SU-DHL-6 (cell line): ENCODE measurements at regions not wholly inside any gene's neighbourhood (a gene's known extent, or its start where the extent isn't known, plus 50 kb on each side); places are given as distances from the start of the nearest gene placed in this dataset.

ENCODE experiments used
- H2AFZ ChIP-seq: fragments of 200-600 bp; sonication (generic); 2 replicates; pipeline ENCODE4 v1.6.1; 2014; ENCODE audit warnings: low read depth, mild to moderate bottlenecking, moderate library complexity, mixed read lengths, antibody characterized with exemption, low read length; ENCODE audit not compliant: severe bottlenecking
- H3F3A ChIP-seq: fragments of 200-600 bp; shearing (Covaris generic); 2 replicates; pipeline ENCODE4 v1.6.0; 2016; ENCODE audit warnings: antibody characterized with exemption, mild to moderate bottlenecking; ENCODE audit not compliant: insufficient read depth
- H3K27ac ChIP-seq: fragments of 200-600 bp; sonication (generic); 2 replicates; pipeline ENCODE4 v1.5.1; 2016; ENCODE audit warnings: low read depth, mild to moderate bottlenecking, low read length, moderate library complexity, mixed read lengths
- H3K27me3 ChIP-seq: fragments of 200-600 bp; sonication (generic), shearing (Covaris generic); 2 replicates; pipeline ENCODE4 v1.6.0; 2014; ENCODE audit warnings: mild to moderate bottlenecking, low read length
- H3K36me3 ChIP-seq: fragments of 200-600 bp; sonication (generic); 2 replicates; pipeline ENCODE4 v1.6.1; 2014; ENCODE audit warnings: mild to moderate bottlenecking, low read length, mixed read lengths
- H3K4me2 ChIP-seq: fragments of 300-600, 200-600 bp; shearing (Covaris generic), sonication (generic); 2 replicates; pipeline ENCODE4 v1.6.0; 2014; ENCODE audit warnings: low read length, low read depth, mild to moderate bottlenecking; ENCODE audit not compliant: poor library complexity, severe bottlenecking
- H3K4me3 ChIP-seq: fragments of 200-600 bp; sonication (generic); 2 replicates; pipeline ENCODE4 v1.5.1; 2014; ENCODE audit warnings: antibody characterized with exemption, low read length, mild to moderate bottlenecking, mixed read lengths; ENCODE audit not compliant: insufficient read depth, poor library complexity, severe bottlenecking
- H3K79me2 ChIP-seq: fragments of 200-600 bp; sonication (generic); 2 replicates; pipeline ENCODE4 v1.6.1; 2014; ENCODE audit warnings: mild to moderate bottlenecking, low read length, moderate library complexity; ENCODE audit not compliant: insufficient read depth
- H3K9ac ChIP-seq: fragments of 200-600 bp; sonication (generic); 2 replicates; pipeline ENCODE4 v1.7.0; 2014; ENCODE audit warnings: mild to moderate bottlenecking, low read length
- H3K9me2 ChIP-seq: fragments of 200-600 bp; sonication (generic); replicated peaks from 2 replicates; pipeline ENCODE4 v1.6.1; 2014; ENCODE audit warnings: low read length; ENCODE audit not compliant: insufficient read depth
- H3K9me3 ChIP-seq: fragments of 200-600 bp; sonication (generic); 2 replicates; pipeline ENCODE4 v1.6.1; 2014; ENCODE audit warnings: low read length, mixed read lengths; ENCODE audit not compliant: insufficient read depth
- H4K20me1 ChIP-seq: fragments of 200-600 bp; sonication (generic); 2 replicates; pipeline ENCODE4 v1.6.1; 2014; ENCODE audit warnings: low read depth, mild to moderate bottlenecking, antibody characterized with exemption, low read length, moderate library complexity, mixed read lengths
- EZH2phosphoT487 ChIP-seq: fragments of 200-600 bp; sonication (generic), shearing (Covaris generic); conservative IDR thresholded peaks from 2 replicates; pipeline ENCODE4 v1.6.1; 2018; ENCODE audit warnings: mild to moderate bottlenecking, antibody characterized with exemption, low read length, moderate library complexity, mixed read lengths
- TF ChIP-seq, protein P1 (sequence below): fragments of 200-600 bp; sonication (generic); IDR thresholded peaks from one replicate; pipeline ENCODE4 v1.5.1; 2017; ENCODE audit warnings: antibody characterized with exemption, mild to moderate bottlenecking, low read length, moderate library complexity; ENCODE audit not compliant: insufficient read depth, poor library complexity, severe bottlenecking

DNA sequence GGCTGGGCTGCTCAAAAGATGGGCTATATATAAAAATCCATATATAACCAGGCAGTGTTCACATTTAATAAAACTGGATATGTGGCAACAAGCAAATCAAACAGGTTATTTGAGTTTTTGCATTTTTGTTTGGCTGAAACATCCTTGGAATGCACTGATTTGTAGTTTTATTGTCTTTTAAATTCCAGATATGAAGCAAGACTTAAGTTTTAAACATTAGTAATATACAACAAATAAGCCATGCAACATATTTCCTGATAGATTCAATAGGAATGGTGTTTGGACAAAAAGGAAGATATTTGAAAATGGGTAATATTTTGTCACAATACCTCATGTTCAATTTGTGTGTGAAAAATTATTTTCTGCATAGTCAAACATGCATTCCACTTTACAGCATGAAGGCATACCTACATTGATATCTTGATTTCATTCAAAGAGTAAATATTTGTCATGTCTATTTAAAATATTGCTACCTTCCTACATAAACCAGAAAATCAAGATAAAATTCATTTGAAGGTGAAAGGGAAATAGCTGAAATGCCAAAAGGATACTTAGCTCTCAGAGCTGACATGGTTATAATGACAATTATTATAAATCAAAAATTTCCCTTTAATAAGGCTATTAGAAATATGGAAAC, 132.3 kb upstream of the NETO1 start:
- Histone ChIP-seq H3K79me2 (no peaks in the 10 kb centered on the region), H3K9ac (no peak overlapping the region), H3K4me3 (no peak overlapping the region), H3K36me3 (no peaks in the 10 kb centered on the region), H3K27me3 (no peaks in the 10 kb centered on the region), H3K4me2 (no peak overlapping the region), H4K20me1 (no peaks in the 10 kb centered on the region), H3K27ac (no peak overlapping the region), H3F3A (no peaks in the 10 kb centered on the region), H2AFZ (no peak overlapping the region), H3K9me2 (no peaks in the 10 kb centered on the region), H3K9me3 (no peaks in the 10 kb centered on the region)
- TF ChIP-seq EZH2phosphoT487 = no peak
- TF ChIP-seq, protein P1, sequence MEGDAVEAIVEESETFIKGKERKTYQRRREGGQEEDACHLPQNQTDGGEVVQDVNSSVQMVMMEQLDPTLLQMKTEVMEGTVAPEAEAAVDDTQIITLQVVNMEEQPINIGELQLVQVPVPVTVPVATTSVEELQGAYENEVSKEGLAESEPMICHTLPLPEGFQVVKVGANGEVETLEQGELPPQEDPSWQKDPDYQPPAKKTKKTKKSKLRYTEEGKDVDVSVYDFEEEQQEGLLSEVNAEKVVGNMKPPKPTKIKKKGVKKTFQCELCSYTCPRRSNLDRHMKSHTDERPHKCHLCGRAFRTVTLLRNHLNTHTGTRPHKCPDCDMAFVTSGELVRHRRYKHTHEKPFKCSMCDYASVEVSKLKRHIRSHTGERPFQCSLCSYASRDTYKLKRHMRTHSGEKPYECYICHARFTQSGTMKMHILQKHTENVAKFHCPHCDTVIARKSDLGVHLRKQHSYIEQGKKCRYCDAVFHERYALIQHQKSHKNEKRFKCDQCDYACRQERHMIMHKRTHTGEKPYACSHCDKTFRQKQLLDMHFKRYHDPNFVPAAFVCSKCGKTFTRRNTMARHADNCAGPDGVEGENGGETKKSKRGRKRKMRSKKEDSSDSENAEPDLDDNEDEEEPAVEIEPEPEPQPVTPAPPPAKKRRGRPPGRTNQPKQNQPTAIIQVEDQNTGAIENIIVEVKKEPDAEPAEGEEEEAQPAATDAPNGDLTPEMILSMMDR = no peak

- H3K36me3 ChIP-seq = no peaks in the 10 kb centered on the region
- H3K27ac ChIP-seq = no peak overlapping the region
- no peak overlapping the region for H3K4me2 ChIP-seq
- TF ChIP-seq, protein P1 = no peak
- no peak for TF ChIP-seq EZH2phosphoT487
- H3K9ac ChIP-seq = no peak overlapping the region
- H4K20me1 ChIP-seq = no peaks in the 10 kb centered on the region
- no peaks in the 10 kb centered on the region for H3F3A ChIP-seq
- H2AFZ ChIP-seq = no peak overlapping the region
- no peaks in the 10 kb centered on the region for H3K9me2 ChIP-seq
- H3K27me3 ChIP-seq = no peaks in the 10 kb centered on the region
- H3K4me3 ChIP-seq = no peak overlapping the region
- no peaks in the 10 kb centered on the region for H3K79me2 ChIP-seq
- H3K9me3 ChIP-seq = no peaks in the 10 kb centered on the region
Observed at GRCh38 chr18:72995558-72995957, 127.8 kb upstream of the NETO1 start.

GRCh38 chr18:72993250-72993649, 125.5 kb upstream of the NETO1 start:
- no peaks in the 10 kb centered on the region for H3K27me3 ChIP-seq
- no peak overlapping the region for H3K4me3 ChIP-seq
- no peaks in the 10 kb centered on the region for H3K9me2 ChIP-seq
- H3K27ac ChIP-seq = no peak overlapping the region
- H3K4me2 ChIP-seq = no peak overlapping the region
- H4K20me1 ChIP-seq = no peaks in the 10 kb centered on the region
- no peaks in the 10 kb centered on the region for H3K79me2 ChIP-seq
- H2AFZ ChIP-seq = no peak overlapping the region
- H3K9me3 ChIP-seq = no peaks in the 10 kb centered on the region
- TF ChIP-seq, protein P1 = no peak
- TF ChIP-seq EZH2phosphoT487 = no peak
- H3K9ac ChIP-seq = no peak overlapping the region
- no peaks in the 10 kb centered on the region for H3F3A ChIP-seq
- no peaks in the 10 kb centered on the region for H3K36me3 ChIP-seq
